Parathyroid adenoma (tissue), 2 donors: ENCODE measurements at regions not wholly inside any gene's neighbourhood (a gene's known extent, or its start where the extent isn't known, plus 50 kb on each side); places are given as distances from the start of the nearest gene placed in this dataset.

Source experiments
- H2AFZ ChIP-seq: fragments of 300-600 bp; sonication (generic); one replicate; pipeline ENCODE4 v1.7.0; 2017; ENCODE audit warnings: antibody characterized with exemption, mild to moderate bottlenecking
- H3K27ac ChIP-seq: fragments of 300-600 bp; sonication (generic); one replicate; pipeline ENCODE4 v1.7.0; 2017
- H3K27me3 ChIP-seq: fragments of 300-600 bp; sonication (generic); one replicate; pipeline ENCODE4 v1.7.0; 2017; ENCODE audit warnings: low read length; ENCODE audit not compliant: control insufficient read depth, insufficient read depth
- H3K36me3 ChIP-seq: fragments of 300-600 bp; sonication (generic); one replicate; pipeline ENCODE4 v1.7.0; 2017; ENCODE audit warnings: low read length; ENCODE audit not compliant: control insufficient read depth, insufficient read depth
- H3K4me1 ChIP-seq: fragments of 300-600 bp; sonication (generic); one replicate; pipeline ENCODE4 v1.7.0; 2017; ENCODE audit warnings: control low read depth
- H3K4me2 ChIP-seq: fragments of 300-600 bp; sonication (generic); one replicate; pipeline ENCODE4 v1.7.0; 2017; ENCODE audit warnings: low read length
- H3K4me3 ChIP-seq: fragments of 300-600 bp; sonication (generic); one replicate; pipeline ENCODE4 v1.7.0; 2017; ENCODE audit warnings: low read depth, low read length
- H3K79me2 ChIP-seq: fragments of 300-600 bp; sonication (generic); one replicate; pipeline ENCODE4 v1.7.0; 2017; ENCODE audit warnings: control low read depth
- H3K9ac ChIP-seq: fragments of 300-600 bp; sonication (generic); one replicate; pipeline ENCODE4 v1.7.0; 2017; ENCODE audit warnings: mild to moderate bottlenecking
- H3K9me3 ChIP-seq: fragments of 300-600 bp; sonication (generic); one replicate; pipeline ENCODE4 v1.7.0; 2017; ENCODE audit warnings: low read length; ENCODE audit not compliant: control insufficient read depth
- TF ChIP-seq, protein P1 (sequence below): fragments of 300-600 bp; sonication (generic); IDR thresholded peaks from one replicate; pipeline ENCODE4 v1.7.0; 2017; ENCODE audit warnings: antibody characterized with exemption, mild to moderate bottlenecking
- donor health status: primary hyperparathyroidism.

DNA sequence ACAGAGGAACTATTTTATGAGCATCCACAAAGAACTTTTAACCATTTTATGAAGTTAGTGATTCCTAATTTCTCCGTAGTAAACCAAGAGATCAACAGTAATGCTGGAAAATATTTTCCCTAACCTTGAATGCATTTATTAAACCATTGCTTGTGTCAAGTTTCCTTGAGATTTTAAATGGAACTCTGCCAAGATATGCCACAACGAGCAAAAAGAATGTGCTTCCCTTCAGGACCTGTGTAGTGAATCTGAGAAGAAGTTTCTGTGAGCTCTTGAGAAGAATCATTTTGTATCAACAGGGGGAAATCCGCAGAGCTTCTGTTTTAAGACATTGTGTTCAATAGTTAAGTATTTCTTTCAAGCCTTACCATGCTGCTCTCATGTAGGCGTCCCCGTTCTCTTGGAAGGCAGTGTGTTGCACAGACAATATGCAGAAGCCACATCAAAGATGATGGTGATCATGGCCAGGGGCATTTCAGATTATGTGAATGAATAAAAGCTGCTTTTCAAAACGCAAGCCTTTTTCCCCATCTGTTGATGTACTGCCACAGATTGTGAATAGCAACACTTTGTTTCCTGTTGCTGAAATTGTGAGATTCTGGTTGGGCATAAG is 439.8 kb downstream of the BMP2 start:
- H3K79me2 ChIP-seq = no peaks in the 10 kb centered on the region
- H3K27ac ChIP-seq = no peak overlapping the region
- H3K36me3 ChIP-seq = no peaks in the 10 kb centered on the region
- H3K4me2 ChIP-seq = no peak overlapping the region
- H3K27me3 ChIP-seq = no peaks in the 10 kb centered on the region
- TF ChIP-seq, protein P1, sequence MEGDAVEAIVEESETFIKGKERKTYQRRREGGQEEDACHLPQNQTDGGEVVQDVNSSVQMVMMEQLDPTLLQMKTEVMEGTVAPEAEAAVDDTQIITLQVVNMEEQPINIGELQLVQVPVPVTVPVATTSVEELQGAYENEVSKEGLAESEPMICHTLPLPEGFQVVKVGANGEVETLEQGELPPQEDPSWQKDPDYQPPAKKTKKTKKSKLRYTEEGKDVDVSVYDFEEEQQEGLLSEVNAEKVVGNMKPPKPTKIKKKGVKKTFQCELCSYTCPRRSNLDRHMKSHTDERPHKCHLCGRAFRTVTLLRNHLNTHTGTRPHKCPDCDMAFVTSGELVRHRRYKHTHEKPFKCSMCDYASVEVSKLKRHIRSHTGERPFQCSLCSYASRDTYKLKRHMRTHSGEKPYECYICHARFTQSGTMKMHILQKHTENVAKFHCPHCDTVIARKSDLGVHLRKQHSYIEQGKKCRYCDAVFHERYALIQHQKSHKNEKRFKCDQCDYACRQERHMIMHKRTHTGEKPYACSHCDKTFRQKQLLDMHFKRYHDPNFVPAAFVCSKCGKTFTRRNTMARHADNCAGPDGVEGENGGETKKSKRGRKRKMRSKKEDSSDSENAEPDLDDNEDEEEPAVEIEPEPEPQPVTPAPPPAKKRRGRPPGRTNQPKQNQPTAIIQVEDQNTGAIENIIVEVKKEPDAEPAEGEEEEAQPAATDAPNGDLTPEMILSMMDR = no peak
- H3K4me1 ChIP-seq = no peaks in the 10 kb centered on the region
- H2AFZ ChIP-seq = no peak overlapping the region
- H3K4me3 ChIP-seq = no peak overlapping the region
- H3K9ac ChIP-seq = no peak overlapping the region
- H3K9me3 ChIP-seq = no peaks in the 10 kb centered on the region

DNA sequence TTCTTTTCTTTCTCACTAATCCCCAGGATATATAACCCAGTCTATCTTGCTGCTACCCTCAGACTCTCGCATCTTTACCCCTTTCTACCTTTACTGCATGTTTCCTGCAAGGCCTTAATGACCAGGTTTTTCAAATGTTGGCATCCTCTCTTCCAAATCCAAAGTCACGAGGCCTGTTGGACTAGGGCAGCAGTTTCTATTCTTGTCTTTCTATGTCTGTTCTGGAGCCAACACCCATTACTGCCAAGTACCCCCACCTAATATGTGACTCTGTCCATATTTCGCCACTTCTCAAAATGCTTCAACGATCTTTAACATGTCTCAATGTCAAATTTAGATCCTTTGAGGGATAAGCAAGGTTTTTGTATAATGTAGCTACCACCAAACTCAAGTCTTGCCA is 443.4 kb downstream of the BMP2 start:
- Histone ChIP-seq H3K4me3 (no peak overlapping the region), H3K4me2 (no peak overlapping the region), H3K9ac (no peak overlapping the region), H3K36me3 (no peaks in the 10 kb centered on the region), H3K9me3 (no peaks in the 10 kb centered on the region), H3K4me1 (no peaks in the 10 kb centered on the region), H3K79me2 (no peaks in the 10 kb centered on the region), H3K27me3 (no peaks in the 10 kb centered on the region), H3K27ac (no peak overlapping the region), H2AFZ (no peak overlapping the region)
- TF ChIP-seq, protein P1 = no peak

DNA sequence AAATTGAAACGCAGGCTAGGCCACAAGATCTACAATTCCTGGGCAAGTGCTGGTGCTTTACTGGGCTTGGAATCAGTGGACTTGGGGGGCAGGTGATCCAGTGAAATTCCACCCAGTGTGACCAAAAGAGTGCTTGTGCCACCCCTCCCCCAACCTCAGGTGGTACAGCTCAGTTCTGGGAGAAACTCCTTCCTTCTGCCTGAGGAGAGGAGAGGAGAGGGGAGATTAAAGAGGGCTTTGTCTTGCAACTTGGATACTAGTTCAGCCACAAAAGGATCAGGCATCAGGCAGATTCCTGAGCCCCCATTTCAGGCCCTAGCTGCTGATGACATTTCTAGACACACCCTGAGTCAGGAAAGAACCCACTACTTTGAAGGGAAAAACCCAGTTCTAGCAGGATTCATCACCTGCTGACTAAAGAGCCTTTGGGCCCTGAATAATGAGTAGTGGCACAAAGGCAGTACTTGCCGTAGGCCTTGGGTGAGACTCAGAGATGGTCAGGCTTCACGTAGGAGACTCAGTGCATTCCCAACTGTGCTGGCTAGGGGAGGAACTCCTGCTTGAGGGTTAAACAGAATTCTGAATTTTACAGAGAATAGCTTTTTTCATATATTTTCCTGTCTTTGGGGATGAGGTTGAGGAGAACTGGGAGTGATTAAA is 446.7 kb downstream of the BMP2 start:
- no peak overlapping the region for H2AFZ ChIP-seq
- H3K4me2 ChIP-seq = no peak overlapping the region
- H3K9me3 ChIP-seq = no peaks in the 10 kb centered on the region
- H3K27ac ChIP-seq = no peak overlapping the region
- no peaks in the 10 kb centered on the region for H3K79me2 ChIP-seq
- H3K9ac ChIP-seq = no peak overlapping the region
- no peaks in the 10 kb centered on the region for H3K36me3 ChIP-seq
- TF ChIP-seq, protein P1 = no peak
- no peak overlapping the region for H3K4me3 ChIP-seq
- H3K4me1 ChIP-seq = no peaks in the 10 kb centered on the region
- no peaks in the 10 kb centered on the region for H3K27me3 ChIP-seq

DNA sequence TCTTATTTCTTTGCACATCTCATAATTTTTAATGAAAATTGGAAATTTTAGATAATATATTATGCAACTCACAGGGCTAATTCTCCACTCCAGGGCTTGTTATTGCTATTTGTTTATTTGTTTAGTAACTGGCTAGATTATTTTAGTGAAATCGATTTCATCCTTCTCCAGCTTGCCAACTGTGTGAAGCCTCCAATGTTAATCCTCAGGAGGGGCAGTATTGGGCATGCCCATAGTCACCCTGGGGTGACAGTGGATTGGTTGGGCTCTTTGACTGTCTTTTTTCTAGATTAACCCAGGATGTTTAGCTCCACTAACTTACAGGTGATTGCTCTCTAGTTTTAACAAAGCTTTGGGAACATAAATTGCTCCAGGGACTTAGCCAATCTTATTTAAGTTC is 450.1 kb downstream of the BMP2 start:
- Histone ChIP-seq H3K9ac (no peak overlapping the region), H3K36me3 (no peaks in the 10 kb centered on the region), H3K4me3 (no peak overlapping the region), H2AFZ (no peak overlapping the region), H3K27me3 (no peaks in the 10 kb centered on the region), H3K79me2 (no peaks in the 10 kb centered on the region), H3K4me2 (no peak overlapping the region), H3K27ac (no peak overlapping the region), H3K4me1 (no peaks in the 10 kb centered on the region), H3K9me3 (no peaks in the 10 kb centered on the region)
- TF ChIP-seq, protein P1 = no peak

DNA sequence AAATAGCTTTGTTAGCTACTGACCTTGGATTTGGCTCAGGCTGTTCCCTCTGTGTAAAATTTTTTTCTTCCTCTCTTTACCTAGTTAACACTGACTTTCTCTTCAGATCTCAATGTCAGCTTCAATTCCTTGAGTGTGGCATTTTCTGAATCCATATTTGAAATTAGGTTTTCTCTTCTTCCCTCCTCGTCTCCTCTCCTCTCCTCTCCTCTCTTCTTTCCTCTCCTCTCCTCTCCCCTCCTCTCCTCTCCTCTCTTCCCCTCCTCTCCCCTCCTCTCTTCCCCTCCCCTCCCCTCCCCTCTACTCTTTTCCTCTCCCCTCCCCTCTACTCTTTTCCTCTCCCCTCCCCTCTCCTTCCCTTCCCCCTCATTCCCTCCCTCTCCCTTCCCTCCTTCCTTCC is 453.3 kb downstream of the BMP2 start:
- no peak overlapping the region for H3K27ac ChIP-seq
- no peaks in the 10 kb centered on the region for H3K36me3 ChIP-seq
- no peak overlapping the region for H3K4me2 ChIP-seq
- H2AFZ ChIP-seq = no peak overlapping the region
- no peaks in the 10 kb centered on the region for H3K27me3 ChIP-seq
- H3K9me3 ChIP-seq = no peaks in the 10 kb centered on the region
- no peaks in the 10 kb centered on the region for H3K4me1 ChIP-seq
- no peak overlapping the region for H3K9ac ChIP-seq
- H3K4me3 ChIP-seq = no peak overlapping the region
- H3K79me2 ChIP-seq = no peaks in the 10 kb centered on the region
- TF ChIP-seq, protein P1 = no peak
